Activated CD4-positive, CD25-positive, alpha-beta regulatory T cell treated with anti-CD3 and anti-CD28 coated beads, Interleukin-2, amount 50 U/mL, for 24 hours (primary cell): ENCODE measurements at regions not wholly inside any gene's neighbourhood (a gene's known extent, or its start where the extent isn't known, plus 50 kb on each side); places are given as distances from the start of the nearest gene placed in this dataset.

Source experiments
- ATAC-seq, 2 donors: fragments of 150-1000 bp; cut with Tn5 transposase; one replicate each; pipeline ENCODE4 v1.10.0; 2021; ENCODE audit warnings: mild to moderate bottlenecking in 1 of 2, moderate library complexity in 1 of 2

DNA sequence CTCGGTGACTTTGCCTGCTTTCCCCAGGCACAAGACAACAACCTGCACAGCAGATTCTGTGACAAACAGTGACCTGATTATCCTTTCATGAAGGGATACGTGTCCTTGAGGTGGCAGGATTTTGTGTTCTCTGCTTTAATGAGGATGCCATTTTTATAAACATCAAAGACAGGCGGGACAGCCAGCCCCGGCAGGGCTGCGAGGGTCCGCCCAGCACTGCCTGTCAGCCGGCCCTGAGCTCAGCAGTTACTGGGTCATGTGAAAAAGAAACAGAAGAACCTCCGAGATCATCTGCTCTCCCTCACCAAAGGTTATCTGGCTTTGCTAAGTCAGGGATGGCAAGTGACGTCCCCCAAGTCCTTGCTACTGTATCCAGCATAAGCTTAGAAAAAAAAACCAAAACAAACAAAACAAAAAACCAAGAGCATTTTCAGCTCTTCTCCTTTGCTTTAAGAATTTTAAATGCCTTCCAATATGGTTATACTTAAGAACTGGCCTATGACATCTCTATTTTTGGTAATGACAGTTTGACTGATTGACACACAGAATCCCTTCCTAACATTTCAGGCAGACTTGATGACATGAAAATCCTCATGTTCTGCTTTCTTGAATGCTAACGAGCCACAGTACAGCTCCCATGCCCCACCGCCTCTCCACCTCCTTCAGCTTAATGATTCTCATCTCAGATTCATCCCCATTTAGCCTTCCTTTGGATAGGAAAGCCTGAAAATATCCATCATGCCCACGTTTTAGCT is 666.6 kb upstream of the ARGLU1 start:
- no peak for ATAC-seq

DNA sequence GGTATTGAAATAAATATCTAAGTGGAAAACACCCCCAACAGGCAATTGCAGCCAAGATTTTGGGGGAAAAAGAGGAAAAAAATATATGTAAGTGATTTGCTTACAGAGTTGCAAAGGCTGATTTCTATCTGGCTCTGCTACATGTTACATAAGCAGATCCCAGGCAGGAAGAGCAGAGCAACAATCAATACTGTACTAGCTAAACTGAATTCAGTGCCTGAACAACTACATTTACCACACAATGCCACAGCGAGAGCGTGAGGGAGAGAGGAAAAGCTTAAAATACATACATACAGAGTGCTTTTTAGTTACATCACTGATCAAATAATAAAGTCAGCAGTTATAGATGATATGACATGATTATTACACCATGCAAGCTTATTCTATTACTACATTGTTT is 665.6 kb upstream of the ARGLU1 start:
- ATAC-seq: no peak

DNA sequence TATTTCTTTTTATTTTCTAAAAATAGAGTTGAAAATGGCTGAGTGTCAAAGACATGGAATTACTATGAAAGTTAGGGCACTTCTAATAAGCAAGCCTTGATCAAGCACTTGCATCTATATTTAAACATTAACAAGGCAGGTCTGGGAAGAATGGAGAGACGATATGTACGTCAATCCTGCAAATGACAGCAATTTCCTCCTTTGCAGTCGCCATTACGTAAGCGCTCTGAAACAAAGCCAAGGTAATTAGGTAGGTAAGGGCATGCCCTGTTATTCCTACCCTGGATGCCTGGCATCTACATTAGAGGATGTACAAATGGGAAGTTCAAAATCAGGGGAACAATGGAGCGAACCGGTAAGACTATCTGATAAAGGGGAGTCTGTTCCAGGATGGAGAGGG is 664.0 kb upstream of the ARGLU1 start:
- no peak for ATAC-seq

DNA sequence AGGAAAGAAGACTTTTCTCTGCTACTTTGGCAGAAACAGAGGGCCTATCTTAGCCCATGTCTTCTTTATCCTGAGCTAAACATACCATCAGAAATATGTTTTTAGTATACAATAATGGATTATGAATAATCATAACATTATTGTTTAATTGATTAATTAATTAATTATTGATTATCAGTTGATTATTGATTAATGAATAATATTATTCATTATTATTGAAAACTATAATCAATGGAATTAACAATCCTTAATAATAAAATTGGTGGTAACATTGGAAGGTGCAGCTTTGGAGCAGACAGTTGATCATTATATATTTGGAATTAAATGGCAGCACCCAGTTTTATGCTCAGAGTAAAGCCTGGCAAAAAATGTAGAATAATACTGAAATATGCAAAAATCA is 655.9 kb upstream of the ARGLU1 start:
- ATAC-seq: no peak

DNA sequence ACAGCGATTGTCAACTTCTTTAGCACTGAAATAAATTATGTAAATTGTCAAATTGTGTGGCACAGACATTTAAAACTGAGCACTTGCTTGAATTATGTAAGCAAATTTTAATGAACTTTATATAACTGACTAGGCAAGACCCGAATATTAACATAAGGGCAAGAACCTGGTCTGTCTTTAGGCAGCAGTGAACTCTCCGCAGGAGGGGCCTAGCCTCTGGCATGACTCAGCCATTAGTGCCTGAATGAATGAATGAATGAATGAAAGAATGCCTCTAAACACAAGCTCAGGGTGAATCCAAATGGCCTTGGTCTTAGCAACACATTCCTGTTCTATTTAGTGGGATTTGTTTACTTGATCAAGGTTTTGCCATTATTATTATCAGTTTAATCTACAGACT is 654.7 kb upstream of the ARGLU1 start:
- no peak for ATAC-seq

DNA sequence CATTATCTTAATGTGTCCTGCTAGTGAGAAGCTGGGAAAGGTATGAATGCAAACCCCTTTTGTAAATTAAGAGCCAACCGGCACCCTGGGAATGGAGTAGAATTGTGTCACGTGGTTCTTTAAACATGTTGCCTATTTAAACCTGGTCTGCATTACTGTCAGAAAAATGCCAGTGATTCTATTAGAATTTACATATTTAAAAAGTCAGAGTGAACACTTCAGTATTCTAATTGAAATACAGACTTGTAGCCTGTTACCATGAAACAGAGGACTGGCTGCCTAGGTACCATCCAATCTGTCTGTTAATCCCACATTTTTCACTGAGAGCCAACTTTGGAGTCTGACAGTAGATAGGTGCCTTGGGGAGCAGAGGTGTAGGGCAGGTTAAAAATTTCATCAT is 652.3 kb upstream of the ARGLU1 start:
- ATAC-seq: no peak

DNA sequence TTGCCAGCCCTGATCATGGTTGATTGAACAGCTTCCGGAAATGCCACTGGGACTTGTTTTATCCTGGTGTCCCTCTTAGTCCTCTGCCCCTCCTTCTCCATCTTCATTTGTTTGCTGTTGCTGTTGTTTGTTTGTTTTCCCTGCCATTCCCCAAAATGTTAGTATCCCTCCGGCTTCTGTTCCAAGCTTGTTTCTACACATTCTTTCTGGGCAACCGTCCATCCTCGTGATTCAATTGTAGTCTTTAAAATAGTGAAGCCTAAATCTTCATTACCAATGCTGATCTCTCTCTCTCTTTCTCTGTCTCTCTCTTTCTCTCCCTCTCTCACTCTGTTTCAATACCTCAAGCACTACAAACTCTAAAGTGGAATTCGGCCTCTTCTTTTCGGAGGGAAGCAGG is 649.3 kb upstream of the ARGLU1 start:
- no peak for ATAC-seq

DNA sequence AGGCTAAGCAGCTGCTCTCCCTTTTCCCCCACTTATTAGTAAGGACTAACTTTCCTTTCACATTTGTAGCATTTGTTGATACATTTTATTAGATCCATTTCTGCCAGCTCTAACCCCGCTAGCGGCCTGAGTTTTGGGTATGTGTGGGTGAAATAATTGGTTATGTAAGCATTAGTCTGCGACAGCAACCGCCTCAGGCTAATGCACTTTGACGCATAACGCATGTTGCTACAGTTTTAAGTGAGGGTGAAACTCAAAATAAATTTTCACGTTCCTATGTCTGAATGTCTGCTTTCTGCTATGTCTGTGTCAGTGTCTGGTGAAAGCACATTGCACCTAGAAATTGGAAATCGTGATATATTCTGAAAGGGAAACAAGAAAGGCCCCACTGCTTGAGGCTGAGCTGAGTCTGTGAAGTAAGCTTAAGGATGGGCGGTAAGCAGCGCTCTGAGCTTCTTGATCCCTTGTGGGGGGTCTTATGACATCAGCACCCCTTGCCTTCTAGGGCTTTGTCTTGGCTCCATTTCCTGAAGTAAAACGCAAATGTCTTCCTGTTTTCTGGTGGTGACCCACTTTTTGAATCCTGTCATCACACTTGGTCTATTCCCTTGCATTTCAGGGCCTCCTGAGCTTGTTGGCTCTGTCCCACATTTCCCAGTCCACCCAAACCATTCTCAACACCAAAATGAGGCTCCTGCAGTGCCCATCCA is 648.3 kb upstream of the ARGLU1 start:
- ATAC-seq: no peak

DNA sequence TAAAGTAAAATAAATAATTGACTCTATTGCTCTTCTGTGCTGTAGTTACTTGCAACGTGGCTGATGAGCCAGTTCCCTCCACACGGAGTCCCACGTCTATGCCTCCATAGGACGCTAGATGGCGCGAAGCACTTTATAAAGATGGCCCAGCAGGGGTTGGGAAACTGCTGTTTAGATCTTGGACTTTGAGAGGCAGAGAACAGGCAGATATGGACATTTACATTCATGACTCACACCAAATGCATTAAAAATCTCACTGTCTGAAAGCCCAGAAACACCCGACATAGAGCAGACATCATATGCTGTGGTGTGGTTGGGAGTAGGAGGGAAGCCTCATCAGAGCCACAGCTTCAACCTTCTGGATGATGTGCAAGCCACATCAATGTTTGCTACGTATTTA is 643.1 kb upstream of the ARGLU1 start:
- no peak for ATAC-seq

DNA sequence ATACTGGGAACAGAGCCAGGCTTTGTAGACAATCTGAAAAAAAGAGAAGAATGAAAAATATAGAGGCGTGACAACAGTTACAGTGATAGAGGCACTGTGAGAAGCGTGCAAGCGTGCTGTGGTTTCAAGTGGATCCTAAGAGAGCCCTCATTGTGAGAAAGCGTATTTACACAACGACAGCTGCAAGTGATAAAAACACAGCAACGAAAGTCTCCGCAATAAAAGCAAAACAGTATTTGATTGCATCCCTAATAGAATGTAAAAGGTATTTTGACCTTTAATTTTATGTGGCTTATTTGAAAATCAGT is 642.7 kb upstream of the ARGLU1 start:
- no peak for ATAC-seq

DNA sequence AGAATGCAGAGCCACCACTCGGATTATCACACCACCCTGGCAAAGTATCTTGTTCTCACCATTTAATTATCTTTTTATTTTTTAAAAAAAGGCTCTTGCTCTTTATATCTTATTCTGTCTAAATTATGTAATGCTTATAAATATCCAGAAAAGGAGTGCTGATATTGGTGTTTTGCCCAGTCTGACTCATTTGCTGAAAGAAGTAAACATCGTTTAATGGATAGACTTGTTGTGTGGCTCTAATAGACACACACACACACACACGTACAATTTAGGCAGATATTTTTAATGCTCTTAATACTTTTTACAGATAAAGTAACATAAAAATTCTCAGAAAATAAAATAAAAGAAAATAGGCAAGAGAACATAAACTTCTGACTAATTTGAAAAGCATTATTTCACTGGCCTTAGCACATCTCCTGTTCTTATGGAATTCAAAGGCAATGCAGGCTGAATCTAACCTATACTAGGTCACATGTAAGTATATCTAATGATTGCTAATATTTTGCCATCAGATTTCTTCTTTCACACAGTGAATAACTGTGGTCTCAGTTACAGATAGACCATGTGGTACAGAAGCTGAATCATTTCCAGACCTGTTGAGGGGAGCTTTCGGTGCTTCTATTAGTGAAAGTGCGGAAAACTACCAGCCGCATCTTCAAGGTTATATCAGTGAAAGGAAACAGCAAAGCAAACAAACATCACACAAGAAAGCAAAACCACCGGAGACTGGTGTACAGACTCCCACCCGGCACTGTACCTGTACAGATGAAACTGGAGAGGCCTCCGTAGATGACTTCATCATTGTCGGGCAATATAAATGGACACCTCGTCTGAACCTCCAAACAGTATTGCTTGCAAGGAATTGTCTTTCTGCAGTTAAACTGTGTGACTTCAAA is 642.1 kb upstream of the ARGLU1 start:
- ATAC-seq: no peak

DNA sequence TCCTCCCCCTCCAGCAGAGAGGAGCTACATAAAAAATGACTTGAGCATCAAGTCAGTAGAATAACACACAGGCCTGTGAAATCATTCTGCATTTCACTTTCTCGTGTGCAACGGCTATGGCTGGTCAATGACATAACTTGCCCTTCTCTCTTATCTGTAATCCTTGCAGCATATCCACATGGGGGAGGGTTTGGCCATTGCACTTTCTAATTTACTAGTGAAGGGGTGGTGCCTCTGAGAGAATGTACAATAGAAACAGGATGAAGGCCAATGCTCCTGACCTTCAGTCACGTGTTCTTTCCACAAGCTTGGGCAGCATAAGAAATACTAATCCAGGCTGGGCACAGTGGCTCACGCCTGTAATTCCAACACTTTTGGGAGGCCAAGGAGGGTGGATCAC is 641.0 kb upstream of the ARGLU1 start:
- no peak for ATAC-seq

DNA sequence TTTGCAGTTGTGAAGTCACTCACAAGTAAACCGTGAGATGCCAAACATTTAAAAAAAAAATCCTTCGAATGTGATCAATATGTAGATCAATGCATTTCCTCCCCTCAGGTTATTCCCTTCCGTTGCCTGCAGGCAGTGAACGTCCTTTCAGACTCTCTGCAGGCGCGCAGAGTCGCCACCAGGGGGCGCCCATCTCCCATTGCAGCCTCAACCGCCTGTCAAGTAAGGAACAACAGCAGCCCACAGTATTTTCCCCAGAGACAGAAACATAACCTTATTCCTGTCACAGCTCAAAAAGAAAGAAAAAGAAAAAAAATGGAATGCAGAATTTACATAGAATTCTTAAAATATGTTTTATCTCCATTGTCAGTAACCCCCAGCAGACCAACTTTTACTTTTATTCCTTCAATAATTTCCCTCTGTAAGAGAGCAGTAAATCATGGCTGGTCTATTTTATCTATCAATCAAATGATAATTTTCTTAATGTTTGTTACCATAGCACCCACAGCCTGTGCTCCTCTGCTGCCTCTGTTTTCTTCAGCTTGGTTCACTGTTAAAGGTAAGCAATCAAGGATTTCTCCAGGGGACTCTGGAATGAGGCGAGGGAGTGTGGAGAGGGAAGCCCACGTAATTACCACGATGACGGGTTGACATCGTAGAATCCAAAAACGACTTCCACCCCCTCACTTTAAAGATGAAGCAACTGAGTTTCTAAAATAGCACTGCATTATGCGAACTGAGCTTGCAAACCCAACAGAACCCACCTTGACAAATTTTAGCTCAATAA is 637.6 kb upstream of the ARGLU1 start:
- ATAC-seq: peak; percentile 63 to 66

DNA sequence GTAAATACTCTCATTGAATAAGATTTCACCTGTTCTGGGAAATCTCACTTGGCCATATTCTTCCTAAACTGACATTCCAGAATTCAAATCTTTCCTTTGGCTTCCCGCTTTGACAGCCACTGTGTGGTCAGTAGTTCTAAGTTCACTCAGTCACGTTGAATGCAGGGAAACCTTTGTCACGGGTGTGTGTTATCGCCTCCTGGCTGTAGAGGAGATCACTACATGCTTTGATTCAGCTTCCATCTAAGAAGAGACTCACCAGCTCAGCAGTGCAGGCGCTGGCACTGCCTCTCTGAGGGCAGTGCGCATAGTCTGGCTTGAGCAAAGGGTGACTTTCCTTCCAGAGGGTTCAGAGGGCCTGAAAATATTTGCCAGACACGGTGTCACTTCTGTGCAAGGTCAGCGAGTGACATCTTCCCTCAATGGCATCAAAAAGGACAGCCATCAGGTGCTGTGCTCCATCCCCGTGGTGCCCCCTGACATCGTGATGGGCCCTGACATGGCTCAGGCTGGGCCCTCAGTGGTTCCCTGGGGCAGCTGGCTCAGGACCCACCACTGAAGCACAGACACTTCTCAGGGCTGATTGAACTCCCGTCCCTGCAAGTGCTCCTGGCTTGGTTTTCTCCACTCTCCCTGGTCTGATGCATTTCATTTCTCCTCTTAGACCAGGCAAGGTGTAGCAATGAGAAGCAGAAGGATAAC is 635.4 kb upstream of the ARGLU1 start:
- no peak for ATAC-seq

DNA sequence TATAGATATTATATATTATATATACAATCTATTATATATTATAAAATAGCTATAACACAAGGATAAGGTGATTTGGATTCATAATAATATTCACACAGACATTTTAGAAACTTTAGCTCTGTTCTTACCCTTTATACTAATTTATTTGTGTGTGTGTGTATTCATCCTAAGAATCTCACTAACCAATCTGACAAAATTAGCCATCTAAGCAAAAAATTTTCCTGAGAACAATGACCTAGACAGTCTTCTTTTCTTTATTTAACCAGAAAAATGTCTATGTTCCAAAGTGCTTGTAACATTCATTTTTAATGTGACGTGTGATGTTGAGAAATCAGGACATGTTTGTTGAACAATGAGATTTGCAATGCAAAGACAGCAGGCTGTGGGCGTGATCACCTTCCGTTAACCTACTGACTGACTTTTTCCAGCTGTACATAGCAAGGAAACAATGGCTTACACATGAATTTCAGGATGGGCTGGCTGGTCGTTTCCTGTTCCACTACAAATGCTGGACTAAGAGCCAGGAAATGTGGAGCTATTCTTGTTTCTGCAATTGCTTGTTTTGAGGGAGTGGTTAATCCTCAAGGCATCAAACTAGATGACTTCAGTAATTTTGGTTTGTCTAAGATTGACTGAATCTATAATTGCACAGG is 634.6 kb upstream of the ARGLU1 start:
- ATAC-seq: no peak

DNA sequence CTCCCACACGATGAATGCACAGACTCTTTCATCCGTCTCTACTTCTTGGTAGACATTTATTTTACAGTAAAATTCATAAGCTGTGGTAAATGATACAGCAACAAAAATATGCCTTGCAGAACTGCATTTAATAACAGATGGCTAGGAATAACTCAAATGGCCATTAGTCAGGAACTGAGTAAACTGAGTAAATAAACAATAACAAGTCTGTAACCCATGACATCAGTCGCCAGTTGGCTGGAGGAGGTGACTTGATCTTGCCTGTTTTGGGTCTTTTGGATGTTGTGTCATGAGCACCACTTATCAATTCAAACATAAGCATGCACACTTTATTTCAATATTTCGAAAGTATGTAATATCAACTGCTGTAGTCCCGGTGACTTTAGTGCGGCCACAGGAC is 632.6 kb upstream of the ARGLU1 start:
- ATAC-seq: no peak

DNA sequence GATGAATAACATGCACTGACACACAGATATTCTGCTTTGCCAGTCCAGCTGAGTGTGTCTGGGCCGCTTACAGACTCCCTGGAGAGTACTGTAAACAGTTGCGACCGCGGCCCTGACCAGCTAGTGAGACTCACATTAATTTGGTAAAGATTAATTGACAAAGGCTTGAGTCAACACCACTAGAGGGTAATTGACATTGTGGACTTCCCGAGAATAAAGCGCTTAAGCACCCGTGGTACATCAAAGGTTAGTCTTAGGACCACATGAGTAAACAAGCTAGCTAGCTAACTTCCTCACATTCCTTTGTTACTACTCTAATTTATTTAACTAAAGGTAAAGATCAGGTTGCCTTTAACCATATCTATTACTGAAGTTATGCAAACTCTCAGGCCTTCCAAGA is 624.4 kb upstream of the ARGLU1 start:
- no peak for ATAC-seq

DNA sequence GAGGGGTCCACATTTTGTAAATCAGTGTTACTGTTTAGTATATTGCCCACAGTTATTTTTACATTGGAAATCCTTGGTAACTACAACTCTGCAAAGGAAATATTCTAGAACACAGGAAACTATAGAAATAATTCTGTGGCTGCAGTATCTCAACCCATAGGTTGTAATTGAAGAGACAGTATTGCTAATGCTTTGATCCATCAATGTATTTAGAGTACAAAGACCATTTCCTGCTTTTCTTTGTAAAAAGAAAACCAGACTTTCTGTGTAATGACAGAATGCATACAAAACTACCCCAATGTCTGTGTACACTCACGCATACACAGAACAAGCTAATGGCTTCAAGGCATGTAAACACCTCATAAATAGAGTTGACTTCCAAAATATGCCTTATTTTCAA is 622.1 kb upstream of the ARGLU1 start:
- ATAC-seq: no peak

DNA sequence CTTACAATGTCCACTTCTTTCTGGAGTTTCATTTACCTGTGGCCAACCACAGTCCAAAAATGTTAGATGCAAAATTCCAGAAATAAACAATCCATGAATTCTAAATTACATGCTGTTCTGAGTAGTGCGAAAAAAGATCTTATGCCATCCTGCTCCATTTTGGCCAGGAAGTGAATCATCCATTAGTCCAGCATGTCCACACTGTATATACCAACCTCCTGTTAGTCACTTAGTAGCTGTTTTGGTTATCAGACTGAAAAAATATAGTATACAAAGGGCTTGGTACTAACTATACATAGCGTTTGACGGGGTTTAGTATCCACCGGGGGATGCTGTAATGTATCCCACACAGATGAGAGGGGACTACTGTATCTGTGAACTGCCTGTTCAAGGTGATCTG is 618.0 kb upstream of the ARGLU1 start:
- ATAC-seq: no peak

DNA sequence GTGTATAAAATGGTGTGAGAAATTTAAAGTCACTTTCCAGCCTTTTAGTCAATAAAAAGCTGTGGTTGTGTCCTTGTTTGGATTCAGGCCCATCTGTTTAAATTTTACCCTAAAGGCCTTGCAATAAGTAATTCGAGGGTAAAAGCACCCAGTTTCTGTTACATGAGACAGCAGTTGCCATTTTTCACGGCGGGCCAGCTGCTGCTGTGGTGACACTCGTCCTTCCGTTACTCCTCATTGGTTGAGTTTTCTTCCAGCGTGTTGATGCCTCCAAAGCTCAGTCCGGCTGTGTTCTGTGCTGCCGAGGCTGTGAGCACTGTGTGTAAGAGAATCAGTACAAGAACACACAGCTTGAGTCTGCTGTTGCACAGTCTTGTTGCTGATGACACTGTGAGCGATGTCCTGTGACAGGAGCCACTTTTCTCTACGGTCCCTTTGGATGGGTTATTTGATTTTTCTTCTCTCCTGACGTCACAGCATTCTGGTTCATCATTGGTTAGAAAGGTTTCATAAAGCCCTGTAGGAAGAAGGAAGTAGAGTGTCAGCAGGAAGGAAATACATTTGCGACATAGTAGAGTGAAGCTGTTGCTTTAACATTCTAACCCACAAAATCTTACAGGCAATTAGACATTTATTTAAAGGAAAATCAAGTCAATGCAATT is 602.5 kb upstream of the ARGLU1 start:
- ATAC-seq: no peak

DNA sequence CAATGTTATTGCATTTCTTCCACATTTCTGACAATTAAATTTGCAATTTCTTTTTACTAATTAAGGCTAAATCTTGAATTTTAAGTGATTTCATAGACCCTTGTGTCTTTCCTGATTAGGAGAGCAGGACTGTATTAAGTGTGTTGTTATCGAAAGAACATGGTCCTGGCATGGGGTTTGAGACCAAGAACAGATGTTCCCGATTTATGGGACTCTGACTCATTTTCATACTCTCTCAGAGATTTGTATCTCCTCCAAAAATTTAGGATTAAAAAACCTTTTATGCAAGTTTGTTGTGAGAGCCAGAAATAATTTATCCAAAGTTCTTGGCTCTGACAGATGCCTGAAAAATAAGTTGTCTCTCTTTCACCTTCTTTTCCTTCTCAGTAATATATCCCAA is 589.3 kb upstream of the ARGLU1 start:
- ATAC-seq: no peak
